HL-60 (cell line): ENCODE measurements at regions not wholly inside any gene's neighbourhood (a gene's known extent, or its start where the extent isn't known, plus 50 kb on each side); places are given as distances from the start of the nearest gene placed in this dataset.

Source experiments
- DNase-seq, 2 experiments: peaks; one replicate each; pipeline ENCODE4 v3.0.0-alpha.2; 2010 to 2020; ENCODE audit warnings: low read depth in 1 of 2, low spot score in 1 of 2
- H3K27ac ChIP-seq: fragments of 250-450 bp; sonication (Bioruptor Pico); replicated peaks from 2 replicates; pipeline ENCODE4 v1.5.1; 2020; ENCODE audit warnings: mild to moderate bottlenecking, moderate library complexity
- H3K27me3 ChIP-seq: fragments of 250-450 bp; sonication (Bioruptor Pico); 2 replicates; pipeline ENCODE4 v1.5.1; 2021; ENCODE audit warnings: mild to moderate bottlenecking, moderate library complexity; ENCODE audit not compliant: insufficient read depth, poor library complexity, severe bottlenecking
- H3K4me3 ChIP-seq: replicated peaks from 2 replicates; pipeline ENCODE4 v1.5.1; 2011; ENCODE audit warnings: mild to moderate bottlenecking, control low read depth, low read length; ENCODE audit not compliant: insufficient read depth
- CTCF ChIP-seq: IDR thresholded peaks from one replicate; pipeline ENCODE4 v1.5.1; 2011; ENCODE audit warnings: low read length, control low read depth, inconsistent platforms; ENCODE audit not compliant: insufficient read depth
- GABPA ChIP-seq: IDR thresholded peaks from 2 replicates; pipeline ENCODE4 v1.6.1; 2012; ENCODE audit warnings: low read depth
- POLR2AphosphoS5 ChIP-seq: IDR thresholded peaks from 2 replicates; pipeline ENCODE4 v1.6.1; 2012; ENCODE audit warnings: low read depth
- REST ChIP-seq: IDR thresholded peaks from 2 replicates; pipeline ENCODE4 v1.6.1; 2012; ENCODE audit warnings: low read depth; ENCODE audit not compliant: insufficient replicate concordance
- SPI1 ChIP-seq: IDR thresholded peaks from 2 replicates; pipeline ENCODE4 v1.6.1; 2012; ENCODE audit warnings: low read depth, mild to moderate bottlenecking, borderline replicate concordance

- Histone ChIP-seq H3K27ac (no peak overlapping the region), H3K27me3 (no peaks in the 10 kb centered on the region), H3K4me3 (no peak overlapping the region)
- no peak for TF ChIP-seq GABPA
- no peak for TF ChIP-seq SPI1
- no peak for TF ChIP-seq REST
- no peak for TF ChIP-seq POLR2AphosphoS5
- no peak for TF ChIP-seq CTCF
- no peak for DNase-seq
Observed at GRCh38 chr21:34278451-34278850, 85.4 kb upstream of the KCNE2 start.

GRCh38 chr21:34279285-34279684 is 84.5 kb upstream of the KCNE2 start:
- DNase-seq = no peak
- TF ChIP-seq CTCF = no peak
- Histone ChIP-seq H3K27me3 (no peaks in the 10 kb centered on the region), H3K4me3 (no peak overlapping the region), H3K27ac (no peak overlapping the region)

GRCh38 chr21:34279883-34280282 is 83.9 kb upstream of the KCNE2 start:
- no peak for DNase-seq
- no peak overlapping the region for H3K27ac ChIP-seq
- H3K4me3 ChIP-seq = no peak overlapping the region
- TF ChIP-seq POLR2AphosphoS5 (no peak), REST (no peak), GABPA (no peak), SPI1 (no peak), CTCF (no peak)
- no peaks in the 10 kb centered on the region for H3K27me3 ChIP-seq

GRCh38 chr21:34280389-34280795 is 83.4 kb upstream of the KCNE2 start:
- TF ChIP-seq CTCF (no peak), GABPA (no peak)
- H3K27me3 ChIP-seq = no peaks in the 10 kb centered on the region
- H3K4me3 ChIP-seq = no peak overlapping the region
- no peak for DNase-seq
- H3K27ac ChIP-seq = no peak overlapping the region
